Right cardiac atrium (tissue), 5 donors: ENCODE measurements at regions not wholly inside any gene's neighbourhood (a gene's known extent, or its start where the extent isn't known, plus 50 kb on each side); places are given as distances from the start of the nearest gene placed in this dataset.

Experiments
- ATAC-seq, 2 donors: fragments of 200-7000 bp; cut with Tn5 transposase; one replicate each; pipeline versions ENCODE4 v1.8.0 to v1.9.1; 2020; ENCODE audit warnings: moderate library complexity in 2 of 2, mild to moderate bottlenecking in 1 of 2
- DNase-seq, 3 donors: peaks; one replicate each; pipeline ENCODE4 v3.0.0-alpha.2; 2020
- H3K27ac ChIP-seq: one replicate; pipeline ENCODE4 v1.5.1; 2013; ENCODE audit warnings: mild to moderate bottlenecking, low read length, control low read depth, moderate library complexity
- H3K27me3 ChIP-seq: one replicate; pipeline ENCODE4 v1.6.1; 2013; ENCODE audit not compliant: control insufficient read depth, insufficient read depth
- H3K4me1 ChIP-seq: one replicate; pipeline ENCODE4 v1.6.1; 2013; ENCODE audit warnings: low read length; ENCODE audit not compliant: control insufficient read depth, insufficient read depth
- H3K4me3 ChIP-seq: one replicate; pipeline ENCODE4 v1.5.1; 2013; ENCODE audit warnings: low read length, control low read depth
- H3K9me3 ChIP-seq: one replicate; pipeline ENCODE4 v1.6.1; 2013; ENCODE audit warnings: low read length; ENCODE audit not compliant: control insufficient read depth
- WGBS: extraction: QIAGEN DNeasy Blood & Tissue Kit; methylation state at CpG from one replicate; pipeline ENCODE4 v1.1.7; 2013; 5-methylcytosine and 5-hydroxymethylcytosine counted together
- intact Hi-C, 4 donors: fragments of 100-400 bp; cut with DNase I; formaldehyde crosslinking; loops; one replicate each; pipeline versions ENCODE4 v1.11.0 to v1.14.0; 2022 to 2023
- donor health status: healthy with polysubstance abuse.
- donor health status: DM: no; HTN: yes; CAD: no.
- donor health status: DM: no; HTN: no; CAD: no.
- donor health status: DM: no; HTN: yes; CAD: no; lungs with severe emphysema.
- donor health status: DM: yes; HTN: yes; CAD: no.

DNA sequence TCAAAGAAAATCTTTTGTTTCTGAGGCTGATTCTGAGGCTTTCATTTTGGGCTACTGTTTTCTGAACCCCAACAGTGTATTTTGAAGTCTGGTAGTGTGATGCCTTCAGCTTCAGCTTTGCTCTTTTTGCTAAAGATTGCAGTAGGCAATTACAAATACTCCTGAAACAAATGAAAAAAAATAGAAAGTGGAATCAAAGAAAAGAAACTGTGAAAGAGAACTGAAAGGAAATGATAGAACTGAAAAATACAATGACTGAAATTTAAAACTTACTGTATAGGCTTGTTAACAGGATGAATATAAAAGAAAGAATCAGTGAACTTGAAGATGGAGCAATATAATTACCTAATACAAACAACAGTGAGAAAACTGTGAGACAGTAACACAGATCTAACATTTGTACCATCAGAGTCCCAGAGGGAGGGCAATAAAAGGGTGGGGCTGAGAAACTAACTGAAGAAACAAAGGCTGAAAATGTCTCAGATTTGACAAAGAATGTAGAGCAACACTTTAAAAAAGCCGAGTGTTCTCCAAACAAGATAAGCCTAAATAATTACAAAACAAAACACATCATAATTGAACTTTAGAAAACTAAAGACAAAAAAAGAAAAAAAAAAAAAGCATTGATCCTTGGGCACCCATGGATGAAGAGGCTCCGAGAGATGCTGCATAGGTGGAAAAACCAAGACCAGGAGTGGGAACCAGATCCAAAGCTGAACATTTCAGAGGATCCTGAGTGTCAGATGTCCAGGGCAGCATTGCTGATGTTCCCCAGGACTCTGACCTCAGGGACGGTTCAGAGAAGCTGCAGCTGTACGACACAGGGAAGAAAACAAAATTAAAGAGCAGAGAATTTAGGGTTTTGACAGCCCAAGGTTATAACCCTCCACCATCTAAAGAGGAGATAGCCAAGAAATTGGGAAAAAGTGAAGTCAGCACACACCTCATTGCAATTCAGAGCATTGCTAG, 223.2 kb upstream of the IGFBP3 start:
- Histone ChIP-seq H3K4me1 (no peaks in the 10 kb centered on the region), H3K9me3 (no peaks in the 10 kb centered on the region), H3K27me3 (no peaks in the 10 kb centered on the region), H3K4me3 (no peak overlapping the region), H3K27ac (no peak overlapping the region)
- 88% methylated on average over 4 of the region's 4 CpGs for WGBS
- ATAC-seq = no peak
- no peak for DNase-seq
- intact Hi-C loops = no loop called here

DNA sequence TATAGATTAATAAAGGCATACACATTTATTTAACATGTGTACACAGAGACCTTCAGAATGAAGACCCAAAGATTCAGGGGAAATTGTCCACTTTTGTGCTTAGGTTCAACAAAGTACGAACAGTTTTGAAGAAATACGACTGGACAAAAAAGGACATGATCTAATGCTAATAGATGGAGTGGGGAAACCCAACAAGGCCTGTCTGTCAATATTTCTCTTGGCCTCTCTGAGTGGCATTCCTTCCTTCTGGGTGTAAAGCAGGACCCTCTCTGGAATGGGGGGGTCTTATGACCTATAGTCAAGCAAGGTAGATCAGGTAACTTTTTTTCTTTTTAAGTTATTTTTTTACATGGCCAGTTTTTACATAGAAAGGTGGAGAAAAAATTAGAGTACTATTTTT, 222.3 kb upstream of the IGFBP3 start:
- intact Hi-C loops = no loop called here
- Histone ChIP-seq H3K4me3 (no peak overlapping the region), H3K27ac (no peak overlapping the region), H3K4me1 (no peaks in the 10 kb centered on the region), H3K9me3 (no peaks in the 10 kb centered on the region), H3K27me3 (no peaks in the 10 kb centered on the region)
- ATAC-seq = no peak
- WGBS = 94% methylated on average over 2 of the region's 2 CpGs
- no peak for DNase-seq

DNA sequence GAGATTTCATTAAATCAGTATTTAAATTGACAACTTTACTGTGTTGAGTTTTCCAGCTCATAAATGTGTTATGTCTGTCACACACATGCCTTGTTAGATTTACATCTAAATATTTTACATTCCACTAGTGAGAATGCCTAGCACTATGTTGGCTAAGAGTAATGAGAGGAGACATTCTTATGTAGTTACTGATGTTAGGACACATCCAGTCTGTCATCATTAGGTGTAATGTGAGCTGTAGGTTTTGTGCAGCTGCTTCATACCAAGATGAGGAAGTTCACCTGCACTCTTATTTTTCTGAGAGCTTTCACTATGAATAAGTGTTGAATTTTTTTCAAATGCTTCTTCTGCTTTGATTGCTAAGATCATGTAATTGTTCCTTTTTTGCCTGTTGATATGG, 218.0 kb upstream of the IGFBP3 start:
- Histone ChIP-seq H3K4me3 (no peak overlapping the region), H3K9me3 (no peaks in the 10 kb centered on the region), H3K27me3 (no peaks in the 10 kb centered on the region), H3K4me1 (no peaks in the 10 kb centered on the region), H3K27ac (no peak overlapping the region)
- intact Hi-C loops = no loop called here
- DNase-seq (no peak), ATAC-seq (no peak)

DNA sequence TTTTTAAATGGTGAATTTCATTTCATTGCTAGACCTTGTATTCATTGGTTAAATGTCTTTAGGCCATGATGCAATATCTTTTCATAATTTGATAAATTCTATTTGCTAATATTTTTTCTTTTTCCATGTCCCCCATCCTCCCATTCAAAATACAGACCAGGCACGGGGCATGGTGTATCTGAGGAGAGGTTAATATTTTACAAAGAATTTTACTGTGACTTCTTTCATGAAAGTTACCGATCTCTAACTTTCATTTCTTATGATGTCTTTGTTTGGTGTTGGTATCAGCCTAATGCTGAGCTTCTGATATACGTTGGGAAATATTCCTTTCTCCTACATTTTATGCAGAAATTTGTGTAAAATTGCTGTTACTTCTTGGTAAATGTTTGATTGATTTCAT, 216.7 kb upstream of the IGFBP3 start:
- intact Hi-C loops = no loop called here
- Histone ChIP-seq H3K4me1 (no peaks in the 10 kb centered on the region), H3K9me3 (no peaks in the 10 kb centered on the region), H3K27me3 (no peaks in the 10 kb centered on the region), H3K4me3 (no peak overlapping the region), H3K27ac (no peak overlapping the region)
- DNase-seq (no peak), ATAC-seq (no peak)
- WGBS = 90% methylated on average over 3 of the region's 3 CpGs

GRCh38 chr7:46135557-46135956, 214.5 kb upstream of the IGFBP3 start:
- Histone ChIP-seq H3K4me3 (no peak overlapping the region), H3K27me3 (no peaks in the 10 kb centered on the region), H3K27ac (no peak overlapping the region), H3K4me1 (no peaks in the 10 kb centered on the region), H3K9me3 (no peaks in the 10 kb centered on the region)
- DNase-seq = no peak
- no peak for ATAC-seq
- intact Hi-C loops = no loop called here

GRCh38 chr7:46134795-46135194, 213.7 kb upstream of the IGFBP3 start:
- no peak overlapping the region for H3K27ac ChIP-seq
- DNase-seq (no peak), ATAC-seq (no peak)
- no peak overlapping the region for H3K4me3 ChIP-seq
- intact Hi-C loops = no loop called here
- no peaks in the 10 kb centered on the region for H3K27me3 ChIP-seq
- no peaks in the 10 kb centered on the region for H3K9me3 ChIP-seq
- H3K4me1 ChIP-seq = no peaks in the 10 kb centered on the region

GRCh38 chr7:46134385-46134784, 213.3 kb upstream of the IGFBP3 start:
- no peak overlapping the region for H3K27ac ChIP-seq
- intact Hi-C loops = no loop called here
- H3K27me3 ChIP-seq = no peaks in the 10 kb centered on the region
- H3K4me3 ChIP-seq = no peak overlapping the region
- H3K9me3 ChIP-seq = no peaks in the 10 kb centered on the region
- no peak for DNase-seq
- ATAC-seq = peak in 1 of 2 donors; percentile 19
- WGBS = 90% methylated on average over 4 of the region's 4 CpGs
- no peaks in the 10 kb centered on the region for H3K4me1 ChIP-seq

GRCh38 chr7:46133751-46134150, 212.7 kb upstream of the IGFBP3 start:
- 87% methylated on average over 3 of the region's 3 CpGs for WGBS
- no peaks in the 10 kb centered on the region for H3K9me3 ChIP-seq
- no peak for DNase-seq
- ATAC-seq = no peak
- intact Hi-C loops = no loop called here
- H3K4me3 ChIP-seq = no peak overlapping the region
- H3K27ac ChIP-seq = no peak overlapping the region
- H3K27me3 ChIP-seq = no peaks in the 10 kb centered on the region
- H3K4me1 ChIP-seq = no peaks in the 10 kb centered on the region

- intact Hi-C loops = no loop called here
- H3K9me3 ChIP-seq = no peaks in the 10 kb centered on the region
- no peak overlapping the region for H3K27ac ChIP-seq
- WGBS = 88% methylated on average over 6 of the region's 6 CpGs
- no peaks in the 10 kb centered on the region for H3K27me3 ChIP-seq
- H3K4me1 ChIP-seq = no peaks in the 10 kb centered on the region
- H3K4me3 ChIP-seq = no peak overlapping the region
- no peak for DNase-seq
- ATAC-seq = no peak
These were observed 212.0 kb upstream of the IGFBP3 start for GRCh38 chr7:46133072-46133471.

- H3K27ac ChIP-seq = no peak overlapping the region
- 83% methylated on average over 8 of the region's 8 CpGs for WGBS
- intact Hi-C loops = no loop called here
- no peak for ATAC-seq
- no peaks in the 10 kb centered on the region for H3K4me1 ChIP-seq
- H3K9me3 ChIP-seq = no peaks in the 10 kb centered on the region
- H3K4me3 ChIP-seq = no peak overlapping the region
- H3K27me3 ChIP-seq = no peaks in the 10 kb centered on the region
- DNase-seq = no peak
These were observed 211.1 kb upstream of the IGFBP3 start for GRCh38 chr7:46131916-46132795.

DNA sequence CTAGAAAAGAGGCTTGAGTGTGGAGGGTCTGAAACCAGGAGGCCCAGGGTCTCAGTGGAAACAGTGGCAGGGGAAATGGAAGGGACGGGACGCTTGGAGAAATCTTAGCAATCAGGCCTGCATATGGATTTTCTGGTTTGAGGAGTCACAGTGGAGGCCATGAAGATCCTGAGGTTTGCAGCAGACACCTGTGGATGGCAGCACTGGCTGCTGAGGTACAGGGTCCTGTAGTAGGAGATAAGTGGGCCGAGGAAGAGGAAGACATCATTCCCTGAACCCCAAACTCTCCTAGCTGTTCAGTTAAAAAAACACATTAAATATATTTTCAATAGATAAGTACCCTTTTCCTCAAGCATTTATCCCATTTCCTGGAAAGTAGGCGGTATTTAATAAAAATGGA, 208.8 kb upstream of the IGFBP3 start:
- no peaks in the 10 kb centered on the region for H3K4me1 ChIP-seq
- no peaks in the 10 kb centered on the region for H3K27me3 ChIP-seq
- no peak for DNase-seq
- no peak for ATAC-seq
- 95% methylated on average over 4 of the region's 4 CpGs for WGBS
- intact Hi-C loops = no loop called here
- no peak overlapping the region for H3K27ac ChIP-seq
- H3K9me3 ChIP-seq = no peaks in the 10 kb centered on the region
- no peak overlapping the region for H3K4me3 ChIP-seq
